H9 (cell line): ENCODE measurements at regions not wholly inside any gene's neighbourhood (a gene's known extent, or its start where the extent isn't known, plus 50 kb on each side); places are given as distances from the start of the nearest gene placed in this dataset.

Experiments used
- DNase-seq: peaks from one replicate; pipeline ENCODE4 v3.0.0-alpha.2; 2017
- H2AFZ ChIP-seq: one replicate; pipeline ENCODE4 v1.6.1; 2013; ENCODE audit warnings: mild to moderate bottlenecking, low read length, control low read depth, moderate library complexity
- H2AK5ac ChIP-seq: 2 replicates; pipeline ENCODE4 v1.6.1; 2013; ENCODE audit warnings: low read length, control low read depth, mixed read lengths; ENCODE audit not compliant: insufficient read length
- H2BK120ac ChIP-seq: one replicate; pipeline ENCODE4 v1.6.1; 2013; ENCODE audit warnings: low read depth, mild to moderate bottlenecking, low read length, control low read depth, inconsistent platforms; ENCODE audit not compliant: poor library complexity, severe bottlenecking
- H2BK12ac ChIP-seq: 2 replicates; pipeline ENCODE4 v1.6.1; 2013; ENCODE audit warnings: low read length, control low read depth, mixed read lengths, low read depth; ENCODE audit not compliant: insufficient read length
- H2BK15ac ChIP-seq: 2 replicates; pipeline ENCODE4 v1.6.1; 2013; ENCODE audit warnings: low read depth, low read length, control low read depth
- H2BK20ac ChIP-seq: one replicate; pipeline ENCODE4 v1.6.1; 2013; ENCODE audit warnings: low read depth, mild to moderate bottlenecking, low read length, control low read depth, inconsistent platforms; ENCODE audit not compliant: poor library complexity, severe bottlenecking
- H2BK5ac ChIP-seq: 2 replicates; pipeline ENCODE4 v1.6.1; 2013; ENCODE audit warnings: low read length, control low read depth, mixed read lengths; ENCODE audit not compliant: insufficient read length
- H3K14ac ChIP-seq: 2 replicates; pipeline ENCODE4 v1.6.1; 2013; ENCODE audit warnings: low read length, control low read depth; ENCODE audit not compliant: insufficient read depth
- H3K18ac ChIP-seq: 2 replicates; pipeline ENCODE4 v1.6.1; 2013; ENCODE audit warnings: low read depth, mild to moderate bottlenecking, mixed read lengths, low read length, control low read depth; ENCODE audit not compliant: insufficient read length
- H3K23ac ChIP-seq: 2 replicates; pipeline ENCODE4 v1.6.1; 2013; ENCODE audit warnings: low read length, control low read depth, mixed read lengths, low read depth; ENCODE audit not compliant: insufficient read length
- H3K23me2 ChIP-seq: 2 replicates; pipeline ENCODE4 v1.6.1; 2013; ENCODE audit warnings: low read depth, mild to moderate bottlenecking, mixed read lengths, low read length, control low read depth; ENCODE audit not compliant: insufficient read length, poor library complexity, severe bottlenecking
- H3K27ac ChIP-seq: 2 replicates; pipeline ENCODE4 v1.5.1; 2013; ENCODE audit warnings: low read length, control low read depth, mixed read lengths, low read depth; ENCODE audit not compliant: insufficient read length
- H3K27me3 ChIP-seq: 2 replicates; pipeline ENCODE4 v1.6.1; 2013; ENCODE audit warnings: low read length, control low read depth, inconsistent platforms; ENCODE audit not compliant: insufficient read depth
- H3K4ac ChIP-seq: 2 replicates; pipeline ENCODE4 v1.6.1; 2013; ENCODE audit warnings: low read depth, mild to moderate bottlenecking, control low read depth, inconsistent platforms, low read length, moderate library complexity
- H3K4me1 ChIP-seq: 2 replicates; pipeline ENCODE4 v1.6.1; 2013; ENCODE audit warnings: low read length, control low read depth, inconsistent platforms; ENCODE audit not compliant: insufficient read depth
- H3K4me2 ChIP-seq: 2 replicates; pipeline ENCODE4 v1.6.1; 2013; ENCODE audit warnings: low read length, control low read depth, mixed read lengths; ENCODE audit not compliant: insufficient read length, insufficient read depth
- H3K56ac ChIP-seq: 2 replicates; pipeline ENCODE4 v1.6.1; 2013; ENCODE audit warnings: low read depth, mild to moderate bottlenecking, mixed read lengths, low read length, control low read depth; ENCODE audit not compliant: insufficient read length
- H3K79me1 ChIP-seq: 2 replicates; pipeline ENCODE4 v1.6.1; 2013; ENCODE audit warnings: low read depth, mild to moderate bottlenecking, moderate library complexity, low read length, control low read depth, inconsistent platforms; ENCODE audit not compliant: insufficient read depth, poor library complexity, severe bottlenecking
- H3K79me2 ChIP-seq: 2 replicates; pipeline ENCODE4 v1.6.1; 2013; ENCODE audit warnings: low read length, control low read depth, inconsistent platforms; ENCODE audit not compliant: insufficient read depth
- H3K9ac ChIP-seq: 2 replicates; pipeline ENCODE4 v1.6.1; 2013; ENCODE audit warnings: low read length, control low read depth, mixed read lengths; ENCODE audit not compliant: insufficient read length; ENCODE audit errors: extremely low read depth
- H3K9me3 ChIP-seq: one replicate; pipeline ENCODE4 v1.6.1; 2013; ENCODE audit warnings: low read depth, low read length, inconsistent platforms; ENCODE audit not compliant: control insufficient read depth
- H3T11ph ChIP-seq: one replicate; pipeline ENCODE4 v1.6.1; 2013; ENCODE audit warnings: mild to moderate bottlenecking, low read length, control low read depth, inconsistent platforms
- H4K20me1 ChIP-seq: one replicate; pipeline ENCODE4 v1.6.1; 2013; ENCODE audit not compliant: control insufficient read depth, insufficient read length, insufficient read depth
- H4K5ac ChIP-seq: 2 replicates; pipeline ENCODE4 v1.6.1; 2013; ENCODE audit warnings: low read depth, mild to moderate bottlenecking, mixed read lengths, low read length, control low read depth; ENCODE audit not compliant: insufficient read length
- H4K8ac ChIP-seq: replicated peaks from 2 replicates; pipeline ENCODE4 v1.6.1; 2013; ENCODE audit warnings: low read length, control low read depth, mixed read lengths, low read depth; ENCODE audit not compliant: insufficient read length
- H4K91ac ChIP-seq: 2 replicates; pipeline ENCODE4 v1.6.1; 2013; ENCODE audit warnings: low read depth, mild to moderate bottlenecking, moderate library complexity, mixed read lengths, low read length, control low read depth; ENCODE audit not compliant: insufficient read length
- H3K27ac Mint-ChIP-seq, 3 experiments: 2 replicates in 2 of 3; 3 replicates in 1 of 3; pipeline ENCODE4 v1.8.0; 2020 to 2021; ENCODE audit warnings: mixed read lengths in 3 of 3, mild to moderate bottlenecking in 1 of 3, moderate library complexity in 1 of 3
- H3K27me3 Mint-ChIP-seq: 2 replicates; pipeline ENCODE4 v1.8.0; 2021; ENCODE audit warnings: low read depth, mild to moderate bottlenecking, moderate library complexity, mixed read lengths
- H3K36me3 Mint-ChIP-seq, 3 experiments: 2 replicates in 2 of 3; 3 replicates in 1 of 3; pipeline ENCODE4 v1.8.0; 2020 to 2021; ENCODE audit warnings: low read depth in 3 of 3, mixed read lengths in 3 of 3; ENCODE audit not compliant: insufficient read depth in 1 of 3
- H3K4me1 Mint-ChIP-seq, 2 experiments: 2 replicates each; pipeline ENCODE4 v1.8.0; 2020; ENCODE audit warnings: mixed read lengths in 2 of 2
- H3K4me3 Mint-ChIP-seq, 2 experiments: 2 replicates in 1 of 2; 3 replicates in 1 of 2; pipeline ENCODE4 v1.8.0; 2020 to 2021; ENCODE audit warnings: mild to moderate bottlenecking in 2 of 2, mixed read lengths in 2 of 2, moderate library complexity in 1 of 2
- H3K9me3 Mint-ChIP-seq, 2 experiments: 2 replicates in 1 of 2; 3 replicates in 1 of 2; pipeline ENCODE4 v1.8.0; 2020; ENCODE audit warnings: mild to moderate bottlenecking in 2 of 2, mixed read lengths in 2 of 2, moderate library complexity in 1 of 2
- CTCF ChIP-seq: fragments of 200-600 bp; sonication (generic); conservative IDR thresholded peaks from 3 replicates; pipeline ENCODE4 v1.8.0; 2021; ENCODE audit warnings: antibody characterized with exemption, mild to moderate bottlenecking
- WGBS: extraction: QIAGEN DNeasy Blood & Tissue Kit; methylation state at CpG from one replicate; pipeline ENCODE4 v1.1.7; 2013; ENCODE audit warnings: missing lambda C conversion rate, low lambda C conversion rate, mixed read lengths; ENCODE audit not compliant: insufficient read length; ENCODE audit errors: extremely low coverage; 5-methylcytosine and 5-hydroxymethylcytosine counted together

GRCh38 chr2:125983364-125983763, 672.6 kb upstream of the GYPC start:
- no peak overlapping the region for H3K18ac ChIP-seq
- no peak overlapping the region for H3K56ac ChIP-seq
- H4K8ac ChIP-seq: no peak overlapping the region
- H4K5ac ChIP-seq: no peak overlapping the region
- no peak overlapping the region for H3K4ac ChIP-seq
- H3K23me2 ChIP-seq: no peaks in the 10 kb centered on the region
- no peak overlapping the region for H3K9ac ChIP-seq
- H2AFZ ChIP-seq: no peak overlapping the region
- no peaks in the 10 kb centered on the region for H3K4me1 Mint-ChIP-seq
- no peak overlapping the region for H3T11ph ChIP-seq
- no peak overlapping the region for H3K27ac Mint-ChIP-seq
- no peak for DNase-seq
- no peaks in the 10 kb centered on the region for H3K9me3 ChIP-seq
- no peak overlapping the region for H2BK15ac ChIP-seq
- H3K27ac ChIP-seq: no peak overlapping the region
- H3K14ac ChIP-seq: no peak overlapping the region
- no peak overlapping the region for H2BK12ac ChIP-seq
- no peaks in the 10 kb centered on the region for H3K79me1 ChIP-seq
- H2BK120ac ChIP-seq: no peak overlapping the region
- H3K4me3 Mint-ChIP-seq: no peak overlapping the region
- H3K79me2 ChIP-seq: no peaks in the 10 kb centered on the region
- no CpG with 5 or more reads among the region's 5 CpGs for WGBS
- H2AK5ac ChIP-seq: no peak overlapping the region
- H2BK20ac ChIP-seq: no peak overlapping the region
- no peak overlapping the region for H3K4me2 ChIP-seq
- H4K20me1 ChIP-seq: no peaks in the 10 kb centered on the region
- no peaks in the 10 kb centered on the region for H3K27me3 ChIP-seq
- H3K23ac ChIP-seq: no peak overlapping the region
- no peak overlapping the region for H4K91ac ChIP-seq
- no peaks in the 10 kb centered on the region for H3K36me3 Mint-ChIP-seq
- H3K9me3 Mint-ChIP-seq: no peaks in the 10 kb centered on the region
- no peaks in the 10 kb centered on the region for H3K27me3 Mint-ChIP-seq
- no peak for TF ChIP-seq CTCF
- no peak overlapping the region for H2BK5ac ChIP-seq
- H3K4me1 ChIP-seq: no peaks in the 10 kb centered on the region
